HG02623 (cell line): ENCODE measurements at regions not wholly inside any gene's neighbourhood (a gene's known extent, or its start where the extent isn't known, plus 50 kb on each side); places are given as distances from the start of the nearest gene placed in this dataset.
"Not testable (repeated sequence)": the region's sequence is repeated elsewhere in the genome, so short reads cannot be mapped to it uniquely, and the experiment has no call there.

Source experiments
- ATAC-seq: cut with Tn5 transposase; IDR thresholded peaks from one replicate; pipeline ENCODE4 v1.9.1; 2021; ENCODE audit warnings: moderate library complexity; ENCODE audit not compliant: unreplicated experiment

DNA sequence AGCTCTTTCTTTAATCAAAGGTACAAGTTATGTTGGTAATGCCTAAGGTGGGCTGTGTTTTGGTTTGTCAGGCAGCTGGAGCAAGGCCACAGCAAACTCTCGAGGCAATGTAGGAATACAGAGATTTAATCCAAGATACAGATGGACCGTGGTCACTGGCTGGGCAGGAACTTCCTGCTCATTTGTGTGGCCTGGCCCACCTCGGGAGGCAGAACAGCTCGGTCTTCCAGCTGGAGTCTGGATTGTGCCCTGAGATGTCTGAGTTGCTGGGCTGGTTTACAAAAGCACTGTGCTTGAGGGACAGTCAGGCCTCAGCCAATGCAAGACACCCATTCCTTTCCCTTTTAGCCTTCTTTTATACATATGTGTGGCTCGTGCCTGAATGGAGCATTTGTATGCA, 506.1 kb upstream of the SALL3 start:
- no peak for ATAC-seq

DNA sequence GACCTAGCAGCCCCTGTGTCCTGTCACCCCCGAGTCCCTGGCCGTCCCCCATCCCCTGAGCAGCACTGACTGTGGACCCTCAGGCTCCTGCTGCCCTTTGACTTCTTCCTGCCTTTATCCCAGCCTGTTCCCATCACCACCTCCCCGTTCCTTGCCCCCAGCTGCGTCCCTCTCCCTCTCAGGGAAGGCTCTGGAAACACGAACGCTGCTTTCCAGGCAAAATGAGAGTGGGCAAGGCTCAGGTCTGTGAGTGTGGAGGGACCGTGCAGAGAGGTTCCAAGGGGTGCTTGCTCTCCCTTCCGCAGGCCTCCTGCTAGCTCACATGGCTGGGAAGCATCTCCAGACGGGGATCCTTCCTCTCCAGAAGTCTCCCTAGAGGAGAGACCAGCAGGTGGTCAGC, 501.8 kb upstream of the SALL3 start:
- ATAC-seq: no peak

DNA sequence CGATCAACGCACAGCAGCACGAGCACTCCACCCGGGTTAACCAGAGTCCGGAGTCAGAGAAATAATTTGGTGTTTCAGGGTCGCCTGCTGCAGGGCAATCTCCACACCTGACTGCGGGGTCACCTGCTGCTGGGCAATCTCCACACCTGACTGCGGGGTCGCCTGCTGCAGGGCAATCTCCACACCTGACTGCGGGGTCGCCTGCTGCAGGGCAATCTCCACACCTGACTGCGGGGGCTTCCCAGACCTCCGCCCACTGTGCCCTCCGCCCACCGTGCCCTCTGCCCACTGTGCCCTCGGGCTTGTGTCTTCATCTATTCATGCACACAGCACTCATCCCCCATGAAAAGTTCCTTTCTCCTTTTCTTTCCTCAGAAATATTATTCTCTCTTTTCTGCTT, 500.2 kb upstream of the SALL3 start:
- no peak for ATAC-seq

DNA sequence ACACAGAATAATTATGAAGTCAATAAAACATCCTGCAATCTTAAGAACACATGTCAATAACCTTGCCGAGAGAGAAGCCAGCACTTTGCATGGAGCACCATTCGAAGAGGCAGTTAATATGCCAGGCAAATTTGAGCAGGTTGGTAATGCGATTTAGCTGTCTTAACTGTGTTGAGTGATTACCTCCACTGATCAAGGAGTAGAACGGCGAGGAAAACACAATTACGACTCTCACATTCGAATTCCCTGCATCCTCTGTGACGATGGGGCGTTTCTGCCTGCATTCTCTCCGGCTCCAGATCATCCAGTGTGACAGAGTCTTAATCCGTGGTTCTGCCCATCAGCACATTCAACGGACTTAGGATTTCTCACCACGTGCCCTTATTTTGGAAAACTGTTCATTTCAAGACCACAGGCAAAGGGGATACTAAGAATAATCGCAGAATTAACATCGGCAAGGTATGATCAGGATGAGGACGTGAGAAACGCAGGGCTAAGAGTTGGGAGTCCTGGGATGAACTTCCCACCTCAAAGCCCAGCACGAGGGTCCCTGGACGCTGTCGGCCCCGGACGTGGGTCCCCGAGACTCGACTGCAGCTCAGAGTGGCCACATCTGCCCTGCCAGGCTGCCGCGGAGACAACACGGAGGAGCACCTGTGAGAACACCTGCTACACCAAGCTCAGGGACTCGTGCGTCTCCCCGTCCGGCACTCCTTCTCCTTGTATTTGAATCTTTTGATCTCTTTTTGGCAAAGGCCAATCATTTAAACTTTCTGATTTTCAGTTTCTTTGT, 499.2 kb upstream of the SALL3 start:
- ATAC-seq: no peak

DNA sequence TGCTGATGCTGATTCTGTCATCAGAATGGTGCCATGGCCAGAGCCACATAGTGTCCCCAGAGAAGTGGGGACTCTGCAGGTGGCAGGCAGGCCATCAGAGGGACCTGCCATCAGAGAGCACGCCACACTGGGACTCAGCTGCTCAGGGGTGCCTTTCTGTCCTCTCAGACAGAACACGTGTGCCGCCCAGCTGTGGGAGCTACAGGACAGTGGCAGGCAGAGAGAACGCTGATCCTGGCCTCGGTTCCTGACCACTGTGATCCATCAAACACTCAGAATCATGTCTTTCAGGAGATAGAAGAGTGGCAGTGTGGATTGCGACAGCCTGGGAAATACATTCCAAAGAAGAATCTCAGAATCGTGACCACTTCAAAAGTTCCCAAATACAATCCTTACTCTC, 497.2 kb upstream of the SALL3 start:
- ATAC-seq: no peak

DNA sequence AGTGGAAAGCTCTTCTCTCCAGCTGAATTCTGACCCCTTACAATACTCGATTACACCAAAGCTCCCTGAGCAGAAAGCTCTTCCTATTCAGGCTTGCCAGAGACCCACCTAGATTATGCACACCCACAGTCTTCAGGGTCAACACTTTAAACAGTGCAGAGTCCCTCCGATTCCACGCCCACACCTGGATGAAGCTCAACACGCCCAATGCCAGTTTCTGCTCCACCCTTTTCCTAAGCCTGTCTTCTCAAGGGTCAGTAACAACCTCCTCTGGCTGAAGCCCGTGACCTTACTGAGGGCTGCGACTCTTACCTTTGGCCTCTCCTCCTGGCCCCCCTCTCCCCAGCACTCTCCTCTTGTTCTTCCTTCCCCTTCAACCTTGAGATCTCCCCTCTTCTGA, 492.0 kb upstream of the SALL3 start:
- ATAC-seq: no peak

DNA sequence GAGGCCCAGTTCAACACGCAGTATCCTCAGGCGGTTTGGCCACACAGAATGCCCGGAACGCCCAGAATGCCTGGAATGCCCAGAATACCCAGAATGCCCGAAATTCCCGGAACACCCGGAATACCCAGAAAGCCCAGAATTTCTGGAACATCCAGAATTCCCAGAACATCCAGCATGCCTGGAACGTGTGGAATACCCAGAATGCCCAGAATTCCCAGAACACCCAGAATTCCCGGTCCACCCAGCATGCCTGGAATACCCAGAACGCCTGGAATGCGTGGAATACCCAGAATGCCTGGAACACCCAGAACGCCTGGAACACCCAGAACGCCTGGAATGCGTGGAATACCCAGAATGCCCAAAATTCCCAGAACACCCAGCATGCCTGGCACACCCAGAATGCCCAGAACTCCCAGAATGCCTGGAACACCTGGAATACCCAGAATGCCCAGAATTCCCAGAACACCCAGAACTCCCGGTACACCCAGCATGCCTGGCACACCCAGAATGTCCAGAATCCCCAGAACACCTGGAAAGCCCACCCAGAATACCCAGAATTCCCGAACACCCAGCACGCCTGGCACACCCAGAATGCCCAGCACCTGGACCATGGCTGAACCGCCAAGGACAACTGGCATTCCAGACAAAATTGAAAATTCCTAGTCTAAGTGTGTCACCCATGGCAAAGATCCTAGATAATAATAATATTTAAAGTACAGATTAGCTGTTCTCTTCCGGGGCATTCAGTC, 487.4 kb upstream of the SALL3 start:
- ATAC-seq: no peak

DNA sequence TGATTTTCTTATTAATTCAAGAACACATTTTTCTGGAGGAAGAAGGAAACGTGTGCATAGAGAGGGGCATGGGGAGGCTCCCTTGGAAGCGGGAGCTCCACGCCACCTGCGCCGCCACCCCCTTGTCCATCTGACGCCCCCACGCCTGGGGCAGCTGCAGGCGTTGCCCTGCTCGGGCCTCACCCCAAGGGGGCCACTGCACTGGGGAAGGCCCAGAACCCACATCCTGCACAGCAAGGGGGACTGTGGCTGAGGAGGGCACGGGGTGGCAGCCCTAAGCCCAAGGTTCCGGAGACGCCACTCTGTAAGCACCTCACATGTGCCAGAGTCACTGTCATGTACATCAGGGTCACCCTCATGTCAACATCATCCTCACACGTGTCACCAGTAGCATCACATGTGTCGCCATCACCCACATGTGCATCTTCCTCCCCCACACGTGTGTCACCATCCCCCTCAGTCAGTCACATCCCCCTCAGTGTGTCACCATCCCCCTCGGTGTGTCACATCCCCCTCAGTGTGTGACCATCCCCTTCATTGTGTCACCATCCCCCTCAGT, 486.7 kb upstream of the SALL3 start:
- ATAC-seq: no peak

DNA sequence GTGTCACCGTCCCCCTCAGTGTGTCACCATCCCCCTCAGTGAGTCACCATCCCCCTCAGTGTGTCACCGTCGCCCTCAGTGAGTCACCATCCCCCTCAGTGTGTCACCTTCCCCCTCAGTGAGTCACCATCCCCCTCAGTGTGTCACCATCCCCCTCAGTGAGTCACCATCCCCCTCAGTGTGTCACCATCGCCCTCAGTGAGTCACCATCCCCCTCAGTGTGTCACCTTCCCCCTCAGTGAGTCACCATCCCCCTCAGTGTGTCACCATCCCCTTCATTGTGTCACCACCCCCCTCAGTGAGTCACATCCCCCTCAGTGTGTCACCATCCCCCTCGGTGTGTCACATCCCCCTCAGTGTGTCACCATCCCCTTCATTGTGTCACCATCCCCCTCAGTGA, 486.1 kb upstream of the SALL3 start:
- ATAC-seq: not testable (repeated sequence)

DNA sequence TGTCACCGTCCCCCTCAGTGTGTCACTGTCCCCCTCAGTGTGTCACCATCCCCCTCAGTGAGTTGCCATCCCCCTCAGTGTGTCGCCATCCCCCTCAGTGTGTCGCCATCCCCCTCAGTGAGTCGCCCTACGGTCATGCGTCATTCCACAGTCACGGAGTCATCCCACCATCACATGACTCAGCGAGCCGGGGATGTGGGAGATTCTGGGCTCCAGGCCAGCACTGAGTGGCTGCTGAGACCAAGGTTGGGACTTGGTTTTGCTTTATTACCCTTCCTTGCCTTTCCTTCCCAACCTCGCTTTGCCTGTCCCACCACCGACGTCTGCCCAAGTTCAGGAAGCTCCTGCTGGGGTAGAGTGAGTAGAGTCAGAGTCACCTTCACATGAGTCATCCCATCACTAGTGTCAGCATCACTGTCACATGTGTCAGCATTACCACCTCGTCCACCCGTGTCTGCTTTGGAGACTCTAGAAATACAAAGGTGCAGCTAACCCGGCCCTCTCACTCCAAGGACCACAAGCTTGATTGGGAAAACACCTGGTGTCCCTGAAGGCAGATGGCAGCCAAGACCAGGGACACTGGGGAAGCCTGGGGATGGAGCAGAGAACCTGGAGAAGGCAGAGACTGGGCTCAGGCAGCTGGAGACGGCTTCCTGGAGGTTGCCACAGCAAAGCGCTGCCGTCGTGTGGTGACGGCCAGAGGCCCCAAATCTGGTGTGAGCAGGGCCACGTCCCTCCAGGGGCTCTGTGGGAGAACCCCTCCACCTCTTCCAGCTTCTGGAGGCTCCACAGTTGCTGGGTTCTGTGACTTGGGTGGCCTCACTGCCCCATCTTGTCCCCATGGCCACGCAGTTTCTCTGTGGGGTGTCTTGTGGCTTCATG, 485.2 kb upstream of the SALL3 start:
- ATAC-seq: no peak

DNA sequence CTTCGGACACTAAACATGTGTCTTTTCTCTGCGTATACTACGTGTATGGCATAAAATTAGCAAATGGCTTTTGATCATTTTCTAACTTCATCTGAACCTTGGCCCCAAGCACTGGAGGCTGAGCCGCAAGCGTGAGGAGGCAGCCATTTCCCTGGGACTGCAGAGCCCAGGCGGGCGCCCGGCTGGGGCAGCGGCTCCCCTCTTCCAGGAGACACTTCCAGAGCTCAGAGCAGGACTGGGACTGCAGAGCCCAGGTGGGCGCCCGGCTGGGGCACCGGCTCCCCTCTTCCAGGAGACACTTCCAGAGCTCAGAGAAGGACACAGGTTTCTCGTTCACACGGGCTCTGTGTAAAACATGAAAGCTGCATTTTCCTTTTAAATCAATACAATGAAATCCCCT, 484.1 kb upstream of the SALL3 start:
- no peak for ATAC-seq

DNA sequence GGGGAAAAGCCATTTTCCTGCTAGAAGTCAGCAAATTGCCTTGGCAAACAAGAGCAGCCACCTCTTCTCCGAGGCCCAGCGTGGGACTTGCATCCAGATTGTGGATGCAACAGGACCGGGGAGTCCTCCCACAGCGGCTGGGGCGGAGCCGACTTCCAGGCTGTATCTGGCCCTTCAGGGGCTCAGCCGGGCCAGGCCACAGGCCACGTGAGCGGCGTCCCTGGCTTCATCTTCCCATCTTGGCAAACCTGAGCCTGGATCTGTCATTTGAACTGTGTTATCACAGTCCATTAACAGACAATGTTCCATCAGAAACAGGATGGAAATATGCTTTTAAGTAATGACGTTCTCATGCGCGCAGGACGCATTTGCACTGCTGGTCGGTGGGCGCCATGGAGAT, 483.5 kb upstream of the SALL3 start:
- no peak for ATAC-seq

DNA sequence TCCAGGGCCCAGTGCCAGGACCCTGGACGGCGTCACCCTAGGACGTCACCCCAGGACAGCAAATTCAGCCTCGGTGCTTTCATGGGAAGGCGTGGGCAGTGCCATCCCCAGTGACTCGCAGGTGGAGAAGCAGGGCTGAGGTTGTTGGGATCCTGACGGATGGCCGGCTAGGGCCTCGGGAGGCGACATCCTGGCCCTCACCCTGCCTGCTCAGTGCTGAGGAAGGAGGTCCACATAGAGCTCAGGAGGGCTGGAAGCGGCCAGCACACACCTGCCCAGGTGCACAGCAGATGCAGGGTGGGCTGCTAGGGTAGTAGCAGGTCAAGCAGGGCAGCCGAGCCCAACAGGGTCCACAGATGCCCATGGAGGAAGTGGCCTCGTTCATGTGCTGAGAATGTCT, 482.0 kb upstream of the SALL3 start:
- ATAC-seq: no peak

DNA sequence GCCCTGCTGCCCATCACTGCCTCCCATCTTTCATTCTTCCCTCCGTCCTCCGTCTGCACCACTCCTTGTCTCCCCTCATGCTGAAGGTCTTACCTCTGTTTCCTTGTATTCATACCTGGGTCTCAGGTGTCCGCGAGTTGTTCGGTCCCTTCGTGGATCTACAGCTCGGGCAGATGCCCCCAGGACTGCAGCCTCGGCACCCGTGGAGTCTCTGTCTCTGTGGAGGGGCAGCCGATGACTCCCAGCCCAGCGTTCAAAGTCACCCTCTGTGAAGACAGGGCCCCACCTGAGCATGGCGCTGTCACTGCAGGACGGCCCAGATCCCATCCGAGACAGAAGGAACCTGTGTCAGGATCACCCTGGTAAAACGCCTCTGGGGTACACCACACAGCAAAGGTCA, 480.0 kb upstream of the SALL3 start:
- no peak for ATAC-seq

DNA sequence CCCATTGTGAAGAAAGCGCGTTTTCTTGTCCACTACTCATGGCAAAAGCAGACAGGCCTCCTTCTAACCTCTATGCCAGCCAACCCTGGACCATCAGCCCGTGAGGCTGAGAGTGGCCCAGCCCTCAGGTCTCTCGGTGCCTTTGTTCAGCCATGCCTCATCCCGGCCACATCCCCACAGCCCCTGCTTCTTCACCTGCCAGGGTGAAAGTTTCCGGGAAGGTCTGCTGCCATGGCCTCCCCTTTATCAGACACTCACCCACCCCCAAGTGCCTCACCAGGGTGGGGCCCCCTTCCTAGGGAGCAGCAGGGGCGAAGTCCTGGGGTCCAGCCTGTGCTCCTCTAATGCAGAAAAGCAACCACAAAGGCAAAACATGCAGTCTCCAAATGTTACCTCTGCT, 478.4 kb upstream of the SALL3 start:
- ATAC-seq: no peak

DNA sequence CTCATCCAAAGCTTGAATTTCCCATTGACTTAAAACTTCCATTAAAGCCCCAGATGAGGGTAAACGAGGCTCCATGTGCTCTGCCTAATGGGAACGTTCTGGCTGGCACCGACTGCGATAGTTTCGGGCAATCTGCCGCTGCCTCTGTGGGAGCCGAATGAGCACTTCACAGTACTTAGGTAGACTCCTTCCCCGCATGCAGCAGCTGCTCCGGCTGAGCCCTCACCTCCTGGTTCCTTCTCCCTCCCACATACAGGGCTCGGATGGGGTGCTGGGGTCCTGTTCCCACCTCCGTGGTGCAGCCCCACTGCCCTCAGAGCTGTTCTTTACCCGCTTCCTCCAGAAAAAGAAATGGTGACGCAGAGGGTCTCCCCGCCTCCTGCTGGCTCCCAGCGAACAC, 476.5 kb upstream of the SALL3 start:
- no peak for ATAC-seq

DNA sequence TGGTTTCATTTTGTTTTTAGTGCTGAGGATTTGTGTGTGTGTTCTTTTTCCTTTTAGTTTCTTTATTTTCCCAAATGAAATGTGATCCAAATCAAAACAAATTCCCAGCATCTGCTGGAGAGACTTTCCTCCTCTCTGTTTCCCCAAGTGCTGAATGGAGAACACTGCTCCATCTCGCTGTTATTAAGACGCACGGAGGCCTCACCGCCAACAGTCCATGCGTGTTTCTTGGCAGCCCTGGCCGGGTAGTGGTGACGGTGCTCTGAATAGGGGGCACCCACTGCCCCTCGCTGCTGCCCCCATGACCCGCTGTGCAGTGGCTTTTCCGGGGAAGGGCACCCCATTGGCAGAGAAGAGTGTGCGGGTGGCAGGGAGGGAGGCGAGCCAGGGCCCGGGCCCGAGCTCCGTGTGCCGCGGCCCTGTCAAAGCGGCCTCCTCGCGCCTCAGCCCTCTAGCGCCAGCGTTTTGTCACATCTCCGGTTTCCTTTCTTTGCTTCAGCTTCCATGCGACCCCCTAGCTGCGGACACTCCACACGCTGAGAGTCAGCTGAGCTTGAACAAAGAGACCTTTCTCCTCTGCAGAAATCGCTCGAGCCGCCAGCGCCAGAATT, 473.7 kb upstream of the SALL3 start:
- no peak for ATAC-seq

DNA sequence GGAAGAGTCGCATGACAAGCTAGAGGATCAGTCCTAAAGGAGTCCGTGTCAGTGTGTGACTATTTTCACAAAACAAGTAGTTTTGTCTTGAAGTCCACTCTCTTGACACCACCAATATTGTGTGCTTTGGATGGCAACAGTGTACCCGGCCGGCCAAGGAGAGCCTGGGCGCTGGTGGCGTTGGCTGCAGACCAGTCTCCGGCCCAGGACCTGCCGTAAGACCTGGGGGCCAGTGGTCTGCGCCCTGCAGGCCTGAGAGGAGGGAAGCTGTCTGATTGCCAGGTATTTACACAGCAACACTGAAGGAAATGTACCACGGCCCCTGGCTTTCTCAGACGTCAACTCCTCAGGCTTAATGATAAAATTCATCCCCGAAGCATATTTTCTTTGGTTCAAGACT, 472.4 kb upstream of the SALL3 start:
- ATAC-seq: no peak

DNA sequence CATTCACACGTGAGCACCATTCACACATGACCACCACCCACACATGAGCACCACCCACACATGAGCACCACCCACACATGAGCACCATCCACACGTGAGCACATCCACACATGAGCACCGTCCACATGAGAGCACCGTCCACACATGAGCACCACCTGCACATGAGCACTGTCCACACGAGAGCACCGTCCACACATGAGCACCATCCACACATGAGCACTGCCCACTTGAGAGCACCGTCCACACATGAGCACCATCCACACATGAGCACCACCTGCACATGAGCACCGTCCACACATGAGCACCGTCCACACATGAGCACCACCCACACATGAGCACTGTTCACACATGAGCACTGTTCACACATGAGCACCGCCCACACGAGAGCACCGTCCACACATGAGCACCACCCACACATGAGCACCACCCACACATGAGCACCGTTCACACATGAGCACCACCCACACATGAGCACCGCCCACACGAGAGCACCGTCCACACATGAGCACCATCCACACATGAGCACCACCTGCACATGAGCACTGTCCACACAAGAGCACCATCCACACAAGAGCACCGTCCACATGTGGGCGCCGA, 471.3 kb upstream of the SALL3 start:
- not testable (repeated sequence) for ATAC-seq

DNA sequence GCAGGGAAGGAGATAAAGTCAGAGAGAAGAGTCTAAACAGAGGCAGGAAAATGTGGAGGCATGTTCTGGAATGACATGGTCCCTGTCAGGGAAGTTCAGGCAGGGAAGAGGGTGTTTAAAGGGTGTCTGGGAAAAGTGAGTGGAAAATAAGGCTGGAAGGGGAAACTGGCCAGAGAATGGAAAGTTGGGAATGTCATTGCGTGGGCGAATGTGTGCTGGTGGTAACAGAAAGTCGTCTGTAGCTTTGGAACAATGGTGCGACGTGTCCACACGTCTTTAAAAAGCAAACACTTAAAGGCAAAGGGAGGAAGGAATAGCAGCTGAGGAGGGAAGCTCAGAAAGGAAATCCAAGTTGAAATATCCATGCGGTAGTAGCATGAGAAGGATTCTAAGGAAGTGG, 469.5 kb upstream of the SALL3 start:
- ATAC-seq: no peak

DNA sequence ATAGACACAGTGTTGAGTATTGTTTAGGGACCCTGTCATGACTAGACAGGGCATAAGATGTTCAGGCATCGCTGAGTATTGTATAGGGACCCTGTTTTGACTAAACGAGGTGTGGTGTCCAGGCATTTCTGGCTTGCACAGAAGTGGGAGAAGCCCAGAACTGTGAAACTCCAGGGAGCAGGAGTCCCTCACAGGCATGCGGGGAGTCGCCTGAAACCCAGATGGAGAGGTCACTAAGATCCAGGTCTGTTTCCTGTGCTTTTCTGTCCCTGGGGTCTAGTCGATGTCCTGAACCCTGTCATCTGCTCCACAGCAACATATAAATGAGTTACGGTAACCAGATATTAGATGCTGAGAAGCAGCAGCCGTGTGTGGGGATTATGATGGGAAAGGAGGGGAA, 469.0 kb upstream of the SALL3 start:
- ATAC-seq: no peak
